Activated naive CD8-positive, alpha-beta T cell (primary cell): ENCODE measurements at regions not wholly inside any gene's neighbourhood (a gene's known extent, or its start where the extent isn't known, plus 50 kb on each side); places are given as distances from the start of the nearest gene placed in this dataset.
"Not testable (repeated sequence)": the region's sequence is repeated elsewhere in the genome, so short reads cannot be mapped to it uniquely, and the experiment has no call there.

Experiments
- H3K27ac Mint-ChIP-seq: one replicate; pipeline ENCODE4 v1.8.0; 2021; ENCODE audit warnings: mixed read lengths
- H3K27me3 Mint-ChIP-seq: one replicate; pipeline ENCODE4 v1.8.0; 2021; ENCODE audit warnings: mixed read lengths
- H3K36me3 Mint-ChIP-seq: one replicate; pipeline ENCODE4 v1.8.0; 2021; ENCODE audit warnings: mixed read lengths
- H3K4me1 Mint-ChIP-seq: one replicate; pipeline ENCODE4 v1.8.0; 2021; ENCODE audit warnings: low read depth, mixed read lengths
- H3K4me3 Mint-ChIP-seq: one replicate; pipeline ENCODE4 v1.8.0; 2021; ENCODE audit warnings: mild to moderate bottlenecking, mixed read lengths
- H3K9me3 Mint-ChIP-seq: one replicate; pipeline ENCODE4 v1.8.0; 2021; ENCODE audit warnings: low read depth, mixed read lengths

DNA sequence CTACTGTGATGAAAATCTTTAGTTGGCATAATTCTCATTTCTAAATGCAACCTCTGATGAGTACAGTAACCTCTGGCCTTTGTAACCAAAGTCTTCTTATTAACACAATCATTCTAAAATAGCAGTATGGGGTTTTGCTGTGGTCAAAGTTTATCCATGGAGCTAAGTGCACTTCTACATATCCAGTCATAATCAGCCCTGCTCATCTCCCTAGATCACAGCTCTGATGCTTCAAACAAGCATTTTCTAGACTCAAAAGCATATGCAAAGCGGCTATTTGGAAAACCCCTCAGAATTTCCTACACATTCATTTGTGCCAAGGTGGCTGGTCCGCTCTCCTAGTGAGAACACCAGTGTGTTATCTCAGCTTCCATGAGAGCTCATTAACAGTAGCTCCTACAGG, 418.6 kb downstream of the MRPL39 start:
- Mint-ChIP-seq H3K27ac (no peak overlapping the region), H3K36me3 (no peaks in the 10 kb centered on the region), H3K4me1 (no peaks in the 10 kb centered on the region), H3K9me3 (no peaks in the 10 kb centered on the region), H3K4me3 (no peak overlapping the region), H3K27me3 (no peaks in the 10 kb centered on the region)

DNA sequence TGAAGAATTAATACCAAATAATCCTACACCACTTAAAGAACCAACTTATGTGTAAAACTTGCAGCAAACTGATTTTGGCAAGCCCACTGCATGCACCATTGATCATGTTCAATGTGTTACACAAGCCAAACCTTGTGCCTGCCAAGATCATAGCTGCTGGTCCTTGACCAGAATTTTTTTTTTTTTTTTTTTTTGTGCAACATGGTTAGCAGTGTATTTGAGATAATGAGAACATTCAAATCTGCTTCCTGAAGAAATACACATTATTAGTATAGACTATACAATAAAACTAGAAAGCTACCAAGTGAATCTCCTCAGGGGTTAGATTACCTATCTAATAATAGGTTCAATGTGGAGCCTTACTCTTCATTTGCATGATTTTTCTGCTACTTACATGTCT, 421.0 kb downstream of the MRPL39 start:
- no peaks in the 10 kb centered on the region for H3K36me3 Mint-ChIP-seq
- H3K27me3 Mint-ChIP-seq = no peaks in the 10 kb centered on the region
- H3K4me1 Mint-ChIP-seq = no peaks in the 10 kb centered on the region
- H3K27ac Mint-ChIP-seq = no peak overlapping the region
- H3K4me3 Mint-ChIP-seq = no peak overlapping the region
- H3K9me3 Mint-ChIP-seq = no peaks in the 10 kb centered on the region

DNA sequence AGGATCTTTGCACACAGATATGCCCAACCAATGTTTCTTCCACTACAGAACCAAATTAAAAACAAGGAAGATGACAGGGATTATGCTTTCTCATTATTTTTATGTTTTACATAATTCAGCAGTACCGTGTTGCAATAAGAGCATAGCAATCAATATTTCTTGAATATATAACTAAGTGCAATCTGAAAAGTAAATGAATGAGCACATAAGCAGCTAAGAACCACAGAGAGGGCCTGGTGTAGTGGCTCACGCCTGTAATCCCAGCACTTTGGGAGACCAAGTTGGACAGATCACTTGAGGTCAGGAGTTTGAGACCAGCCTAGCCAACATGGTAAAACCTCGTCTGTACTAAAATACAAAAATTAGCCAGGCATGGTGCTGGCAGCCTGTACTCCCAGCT, 423.7 kb downstream of the MRPL39 start:
- Mint-ChIP-seq H3K4me1 (no peaks in the 10 kb centered on the region), H3K4me3 (no peak overlapping the region), H3K9me3 (no peaks in the 10 kb centered on the region), H3K27ac (no peak overlapping the region), H3K36me3 (no peaks in the 10 kb centered on the region), H3K27me3 (no peaks in the 10 kb centered on the region)

DNA sequence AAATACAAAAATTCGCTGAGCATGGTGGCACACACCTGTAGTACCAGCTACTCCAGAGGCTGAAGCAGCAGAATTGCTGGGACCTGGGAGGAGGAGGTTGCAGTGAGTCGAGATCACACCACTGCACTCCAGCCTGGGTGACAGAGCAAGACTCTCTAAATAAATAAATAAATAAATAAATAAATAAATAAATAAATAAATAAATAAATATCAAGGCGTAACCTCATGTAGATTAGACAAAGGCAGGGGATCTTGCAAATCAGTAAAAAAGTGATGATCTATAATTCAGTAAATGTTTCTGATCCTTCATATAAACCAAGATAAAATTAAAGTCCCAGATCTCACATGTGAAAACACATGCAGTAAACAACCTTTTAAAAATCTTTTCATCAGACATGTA, 425.6 kb downstream of the MRPL39 start:
- not testable (repeated sequence) for H3K36me3 Mint-ChIP-seq

DNA sequence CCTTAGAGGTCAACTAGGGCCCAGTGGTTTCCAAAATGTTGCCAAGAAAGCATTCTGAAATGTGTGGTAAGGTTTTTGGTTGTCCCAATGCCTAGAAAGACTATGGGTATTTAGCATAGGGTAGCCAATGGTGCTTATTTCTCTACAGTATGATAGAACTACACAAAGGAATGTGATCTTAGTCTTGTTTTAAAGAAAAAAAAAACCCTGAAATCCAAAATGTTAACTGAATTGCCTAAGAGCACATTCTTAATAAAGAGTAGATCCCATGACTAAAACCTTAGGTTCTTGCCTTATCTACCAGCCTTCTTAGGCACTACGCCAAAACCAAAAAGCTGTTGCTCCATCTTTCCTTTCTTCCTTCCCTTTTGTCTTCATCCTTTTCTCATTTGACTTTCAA, 428.2 kb downstream of the MRPL39 start:
- Mint-ChIP-seq H3K9me3 (no peaks in the 10 kb centered on the region), H3K4me1 (no peaks in the 10 kb centered on the region), H3K36me3 (no peaks in the 10 kb centered on the region), H3K4me3 (no peak overlapping the region), H3K27me3 (no peaks in the 10 kb centered on the region), H3K27ac (no peak overlapping the region)

More for the DNA sequence above, 425.6 kb downstream of the MRPL39 start:
- H3K27ac Mint-ChIP-seq, H3K27me3 Mint-ChIP-seq, H3K4me1 Mint-ChIP-seq, H3K4me3 Mint-ChIP-seq, H3K9me3 Mint-ChIP-seq: not testable (repeated sequence)

DNA sequence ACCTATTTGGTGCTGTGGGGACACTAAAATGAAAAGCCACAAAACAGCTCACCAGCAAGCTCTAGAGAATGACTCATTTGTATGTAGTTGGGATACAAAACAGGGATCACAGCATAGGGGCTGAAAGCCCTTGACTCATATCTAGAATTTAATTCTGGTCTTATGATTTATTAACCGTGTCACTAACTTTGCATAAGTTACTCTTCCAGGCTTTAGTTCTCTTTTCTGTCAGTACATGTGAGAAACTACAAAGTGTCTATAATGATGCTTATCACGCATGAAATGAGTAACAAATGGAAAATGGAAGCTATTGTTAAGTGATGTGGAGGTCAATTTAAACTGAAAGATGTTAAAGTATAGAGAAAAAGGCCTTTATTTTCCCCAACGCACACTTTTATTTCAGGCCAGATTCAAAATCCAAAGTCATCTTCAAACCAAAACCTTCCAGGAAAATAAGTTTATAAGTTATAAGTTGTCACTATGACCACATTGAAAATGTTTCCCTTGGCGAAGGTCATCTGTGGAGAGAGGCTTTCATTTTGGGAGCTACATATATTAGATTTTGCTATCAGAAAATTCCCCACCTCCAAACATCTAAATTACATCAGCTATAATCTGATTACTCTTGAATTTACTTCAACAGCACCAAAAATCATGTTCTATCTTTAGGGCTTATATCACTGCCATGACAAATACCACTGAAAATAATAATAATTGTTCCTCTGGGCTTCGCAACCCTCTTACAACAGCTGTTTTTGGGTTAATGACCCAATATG, 430.5 kb downstream of the MRPL39 start:
- no peaks in the 10 kb centered on the region for H3K27me3 Mint-ChIP-seq
- no peak overlapping the region for H3K27ac Mint-ChIP-seq
- no peaks in the 10 kb centered on the region for H3K36me3 Mint-ChIP-seq
- no peak overlapping the region for H3K4me3 Mint-ChIP-seq
- no peaks in the 10 kb centered on the region for H3K9me3 Mint-ChIP-seq
- no peaks in the 10 kb centered on the region for H3K4me1 Mint-ChIP-seq

DNA sequence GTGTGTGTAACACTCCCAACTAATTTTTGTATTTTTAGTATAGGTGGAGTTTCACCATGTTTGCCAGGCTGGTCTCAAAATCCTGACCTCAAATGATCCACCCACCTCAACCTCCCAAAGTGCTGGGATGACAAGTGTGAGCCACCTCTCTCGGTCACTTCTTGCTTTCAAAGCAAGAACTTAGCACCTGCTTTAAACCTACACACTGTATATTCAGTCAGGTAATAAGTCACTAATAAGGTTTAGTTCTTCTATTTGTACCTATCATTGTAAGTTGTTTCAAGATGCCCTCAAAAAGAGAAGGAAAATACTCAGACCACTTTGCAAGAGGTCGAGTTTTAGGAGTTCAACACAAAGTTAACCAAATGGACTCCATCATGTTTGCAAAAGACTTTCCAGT, 431.3 kb downstream of the MRPL39 start:
- Mint-ChIP-seq H3K27ac (no peak overlapping the region), H3K36me3 (no peaks in the 10 kb centered on the region), H3K4me1 (no peaks in the 10 kb centered on the region), H3K9me3 (no peaks in the 10 kb centered on the region), H3K4me3 (no peak overlapping the region), H3K27me3 (no peaks in the 10 kb centered on the region)

DNA sequence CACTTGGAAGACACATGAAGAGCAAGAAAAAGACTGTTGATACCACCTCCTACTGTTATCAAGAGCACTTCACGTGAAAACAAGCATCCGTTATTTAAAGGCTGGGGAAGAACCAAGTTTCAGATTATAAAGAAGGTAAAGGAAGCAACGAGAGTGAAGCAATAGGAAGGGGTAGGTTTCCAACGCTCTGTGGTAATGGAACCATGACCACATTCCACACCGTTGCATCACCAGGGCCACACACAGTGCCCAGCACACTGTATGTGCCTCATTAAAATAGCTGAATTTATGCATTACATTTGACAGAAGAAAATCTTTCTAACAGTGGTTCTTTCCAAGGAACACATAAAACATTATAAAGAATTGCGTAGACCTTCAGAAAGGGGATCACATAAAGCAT, 435.8 kb downstream of the MRPL39 start:
- Mint-ChIP-seq H3K4me3 (no peak overlapping the region), H3K9me3 (peaks cover 6% of the 10 kb centered on the region), H3K27ac (no peak overlapping the region), H3K4me1 (no peaks in the 10 kb centered on the region), H3K36me3 (no peaks in the 10 kb centered on the region), H3K27me3 (no peaks in the 10 kb centered on the region)

DNA sequence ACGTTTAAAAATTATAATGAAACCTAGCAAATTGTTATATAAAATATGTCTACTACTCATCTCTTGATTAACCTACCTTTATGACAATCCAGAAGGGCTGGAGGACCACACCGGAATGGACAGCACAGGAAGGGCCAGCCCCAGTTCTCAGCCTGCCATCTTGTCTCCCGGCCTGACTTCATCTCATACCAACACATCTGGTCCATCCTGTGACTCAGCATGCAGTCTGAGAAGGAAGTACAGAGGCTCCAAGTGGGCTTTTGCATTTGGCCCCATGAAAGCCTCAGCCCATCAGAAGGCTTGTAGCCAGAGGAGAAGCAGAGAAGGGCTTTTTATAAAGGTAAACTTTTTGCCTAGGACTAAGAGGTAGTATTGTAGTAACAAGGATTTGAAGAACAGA, 436.6 kb downstream of the MRPL39 start:
- H3K27me3 Mint-ChIP-seq = no peaks in the 10 kb centered on the region
- H3K4me3 Mint-ChIP-seq = no peak overlapping the region
- no peaks in the 10 kb centered on the region for H3K36me3 Mint-ChIP-seq
- H3K9me3 Mint-ChIP-seq = peaks cover 6% of the 10 kb centered on the region
- H3K4me1 Mint-ChIP-seq = no peaks in the 10 kb centered on the region
- H3K27ac Mint-ChIP-seq = no peak overlapping the region

DNA sequence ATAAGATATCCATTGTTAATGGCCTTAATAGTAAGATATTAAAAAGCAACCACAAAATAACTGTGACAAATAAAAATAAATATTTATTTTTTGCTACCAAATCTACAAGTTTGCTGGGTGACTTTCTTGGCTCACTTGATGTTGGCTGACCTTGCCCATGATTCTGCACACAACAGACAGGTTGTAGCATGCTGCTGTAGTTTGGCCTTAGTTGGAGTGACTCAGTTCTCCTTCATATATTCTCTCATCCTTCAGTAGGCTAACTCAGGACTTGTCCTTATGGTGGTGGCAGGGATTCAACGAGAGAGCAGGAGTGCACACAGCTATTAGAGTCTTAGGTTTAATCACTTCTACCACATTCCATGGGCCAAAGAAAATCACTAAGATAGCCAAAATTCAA, 437.9 kb downstream of the MRPL39 start:
- Mint-ChIP-seq H3K27me3 (no peaks in the 10 kb centered on the region), H3K27ac (no peak overlapping the region), H3K36me3 (no peaks in the 10 kb centered on the region), H3K9me3 (peaks cover 6% of the 10 kb centered on the region), H3K4me3 (no peak overlapping the region), H3K4me1 (no peaks in the 10 kb centered on the region)

DNA sequence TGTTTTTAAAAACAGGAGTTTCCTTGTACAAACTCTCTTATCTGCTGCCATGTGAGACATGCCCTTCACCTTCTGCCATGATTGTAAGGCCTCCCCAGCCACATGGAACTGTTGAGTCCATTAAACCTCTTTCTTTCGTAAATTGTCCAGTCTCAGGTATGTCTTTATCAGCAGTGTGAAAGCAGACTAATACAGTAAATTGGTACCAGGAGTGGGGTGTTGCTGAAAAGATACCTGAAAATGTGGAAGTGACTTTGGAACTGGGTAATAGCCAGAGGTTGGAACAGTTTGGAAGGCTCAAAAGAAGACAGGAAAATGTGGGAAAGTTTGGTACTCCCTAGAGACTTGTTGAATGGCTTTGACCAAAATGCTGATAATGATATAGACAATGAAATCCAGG, 440.4 kb downstream of the MRPL39 start:
- H3K4me3 Mint-ChIP-seq, H3K9me3 Mint-ChIP-seq, H3K4me1 Mint-ChIP-seq, H3K27ac Mint-ChIP-seq, H3K36me3 Mint-ChIP-seq, H3K27me3 Mint-ChIP-seq: not testable (repeated sequence)

DNA sequence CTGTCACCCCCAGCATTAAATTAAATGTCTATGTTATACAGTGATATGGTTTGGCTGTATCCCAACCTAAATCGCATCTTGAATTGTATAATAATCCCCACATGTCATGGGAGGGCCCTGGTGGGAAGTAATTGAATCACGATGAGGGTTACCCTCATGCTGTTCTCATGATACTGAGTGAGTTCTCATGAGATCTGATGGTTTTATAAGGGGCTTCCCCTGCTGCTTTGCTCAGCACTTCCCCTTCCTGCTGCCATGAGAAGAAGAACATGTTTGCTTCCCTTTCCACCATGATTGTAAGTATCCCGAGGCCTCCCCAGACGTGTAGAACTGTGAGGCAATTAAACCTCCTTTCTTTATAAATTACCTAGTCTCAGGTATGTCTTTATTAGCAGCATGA, 445.7 kb downstream of the MRPL39 start:
- Mint-ChIP-seq H3K4me1 (no peaks in the 10 kb centered on the region), H3K36me3 (no peaks in the 10 kb centered on the region), H3K27ac (no peak overlapping the region), H3K27me3 (peaks cover 2% of the 10 kb centered on the region), H3K9me3 (peaks cover under 1% of the 10 kb centered on the region), H3K4me3 (no peak overlapping the region)

DNA sequence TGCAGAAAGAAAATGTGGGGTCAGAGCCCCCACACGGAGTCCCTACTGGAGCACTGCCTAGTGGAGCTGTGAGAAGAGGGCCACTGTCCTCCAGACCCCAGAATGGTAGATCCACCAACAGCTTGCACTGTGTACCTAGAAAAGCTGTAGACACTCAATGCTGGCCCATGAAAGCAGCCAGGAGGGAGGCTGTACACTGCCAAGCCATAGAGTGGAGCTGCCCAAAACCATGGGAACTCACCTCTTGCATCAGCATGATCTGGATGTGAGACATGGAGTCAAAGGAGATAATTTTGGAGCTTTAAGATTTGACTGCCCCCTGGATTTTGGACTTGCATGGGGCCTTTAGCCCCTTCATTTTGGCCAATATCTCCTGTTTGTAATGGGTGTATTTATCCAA, 452.3 kb downstream of the MRPL39 start:
- not testable (repeated sequence) for H3K9me3 Mint-ChIP-seq, H3K27ac Mint-ChIP-seq, H3K27me3 Mint-ChIP-seq, H3K4me3 Mint-ChIP-seq, H3K36me3 Mint-ChIP-seq, H3K4me1 Mint-ChIP-seq

DNA sequence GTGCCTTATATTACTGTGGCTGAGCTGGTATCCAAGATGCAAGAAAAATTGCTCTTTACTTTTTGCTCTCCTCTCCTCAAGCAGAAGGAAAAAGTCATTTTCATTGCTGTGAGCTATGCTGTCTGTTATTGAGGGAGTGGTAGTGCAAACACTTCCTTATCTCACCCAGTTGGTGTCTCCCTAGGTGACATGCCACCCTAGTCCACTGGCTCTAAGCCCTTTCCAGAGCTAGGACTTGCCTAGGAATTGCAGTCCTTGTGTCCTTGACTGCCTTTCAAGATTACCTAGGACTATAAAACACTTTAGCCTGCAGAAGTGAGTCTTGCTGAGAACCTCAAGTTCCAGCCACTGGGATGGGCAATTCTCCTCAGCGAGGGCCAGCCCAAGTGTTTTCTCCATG, 458.3 kb downstream of the MRPL39 start:
- H3K4me1 Mint-ChIP-seq = no peaks in the 10 kb centered on the region
- H3K36me3 Mint-ChIP-seq = peaks cover 2% of the 10 kb centered on the region
- no peak overlapping the region for H3K4me3 Mint-ChIP-seq
- H3K27ac Mint-ChIP-seq = no peak overlapping the region
- H3K27me3 Mint-ChIP-seq = no peaks in the 10 kb centered on the region
- peaks cover 3% of the 10 kb centered on the region for H3K9me3 Mint-ChIP-seq

DNA sequence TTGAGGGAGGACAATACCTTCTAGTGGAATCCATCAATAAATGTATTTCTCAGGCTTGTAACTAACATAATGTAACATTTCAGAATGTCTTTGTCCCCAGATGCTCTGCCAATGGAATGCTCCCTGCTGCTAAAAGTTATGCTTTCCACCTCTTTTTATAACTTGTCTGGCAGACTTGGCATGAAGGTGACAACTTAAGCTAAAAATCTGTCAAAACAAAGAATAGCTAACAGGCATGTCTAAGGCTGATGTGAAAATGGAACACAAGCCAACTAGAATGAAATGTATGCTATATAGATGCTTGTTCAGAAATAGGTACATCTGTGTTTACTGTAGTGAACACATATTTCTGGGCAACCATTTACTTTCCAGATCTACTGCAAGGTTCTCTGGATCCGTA, 467.9 kb downstream of the MRPL39 start:
- Mint-ChIP-seq H3K4me1 (no peaks in the 10 kb centered on the region), H3K9me3 (no peaks in the 10 kb centered on the region), H3K27ac (no peak overlapping the region), H3K4me3 (no peak overlapping the region), H3K36me3 (no peaks in the 10 kb centered on the region), H3K27me3 (no peaks in the 10 kb centered on the region)

DNA sequence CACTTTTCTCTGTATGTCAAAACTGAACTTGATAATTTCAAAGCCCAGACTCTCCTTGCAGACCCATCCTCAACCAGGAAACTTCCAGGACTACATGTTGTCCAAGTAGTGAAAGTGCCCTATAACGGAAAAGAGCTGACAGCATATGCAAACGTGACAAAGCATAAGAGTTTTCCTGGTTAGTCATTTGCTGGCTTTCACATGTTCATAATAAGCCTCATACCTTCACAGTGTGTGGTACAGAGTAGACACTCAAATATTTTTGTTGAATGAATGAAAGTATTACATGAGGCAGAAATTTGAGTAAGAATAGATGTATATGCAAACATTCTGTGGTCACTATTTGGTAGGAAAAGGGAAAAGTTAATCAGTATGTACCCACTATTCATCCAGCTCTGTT, 473.3 kb downstream of the MRPL39 start:
- no peak overlapping the region for H3K4me3 Mint-ChIP-seq
- no peaks in the 10 kb centered on the region for H3K27me3 Mint-ChIP-seq
- H3K4me1 Mint-ChIP-seq = no peaks in the 10 kb centered on the region
- no peak overlapping the region for H3K27ac Mint-ChIP-seq
- H3K36me3 Mint-ChIP-seq = no peaks in the 10 kb centered on the region
- peaks cover 4% of the 10 kb centered on the region for H3K9me3 Mint-ChIP-seq
